SU-DHL-6 (cell line): ENCODE measurements at regions not wholly inside any gene's neighbourhood (a gene's known extent, or its start where the extent isn't known, plus 50 kb on each side); places are given as distances from the start of the nearest gene placed in this dataset.

Experiments
- H2AFZ ChIP-seq: fragments of 200-600 bp; sonication (generic); 2 replicates; pipeline ENCODE4 v1.6.1; 2014; ENCODE audit warnings: low read depth, mild to moderate bottlenecking, moderate library complexity, mixed read lengths, antibody characterized with exemption, low read length; ENCODE audit not compliant: severe bottlenecking
- H3F3A ChIP-seq: fragments of 200-600 bp; shearing (Covaris generic); 2 replicates; pipeline ENCODE4 v1.6.0; 2016; ENCODE audit warnings: antibody characterized with exemption, mild to moderate bottlenecking; ENCODE audit not compliant: insufficient read depth
- H3K27ac ChIP-seq: fragments of 200-600 bp; sonication (generic); 2 replicates; pipeline ENCODE4 v1.5.1; 2016; ENCODE audit warnings: low read depth, mild to moderate bottlenecking, low read length, moderate library complexity, mixed read lengths
- H3K27me3 ChIP-seq: fragments of 200-600 bp; sonication (generic), shearing (Covaris generic); 2 replicates; pipeline ENCODE4 v1.6.0; 2014; ENCODE audit warnings: mild to moderate bottlenecking, low read length
- H3K36me3 ChIP-seq: fragments of 200-600 bp; sonication (generic); 2 replicates; pipeline ENCODE4 v1.6.1; 2014; ENCODE audit warnings: mild to moderate bottlenecking, low read length, mixed read lengths
- H3K4me2 ChIP-seq: fragments of 300-600, 200-600 bp; shearing (Covaris generic), sonication (generic); 2 replicates; pipeline ENCODE4 v1.6.0; 2014; ENCODE audit warnings: low read length, low read depth, mild to moderate bottlenecking; ENCODE audit not compliant: poor library complexity, severe bottlenecking
- H3K4me3 ChIP-seq: fragments of 200-600 bp; sonication (generic); 2 replicates; pipeline ENCODE4 v1.5.1; 2014; ENCODE audit warnings: antibody characterized with exemption, low read length, mild to moderate bottlenecking, mixed read lengths; ENCODE audit not compliant: insufficient read depth, poor library complexity, severe bottlenecking
- H3K79me2 ChIP-seq: fragments of 200-600 bp; sonication (generic); 2 replicates; pipeline ENCODE4 v1.6.1; 2014; ENCODE audit warnings: mild to moderate bottlenecking, low read length, moderate library complexity; ENCODE audit not compliant: insufficient read depth
- H3K9ac ChIP-seq: fragments of 200-600 bp; sonication (generic); 2 replicates; pipeline ENCODE4 v1.7.0; 2014; ENCODE audit warnings: mild to moderate bottlenecking, low read length
- H3K9me2 ChIP-seq: fragments of 200-600 bp; sonication (generic); replicated peaks from 2 replicates; pipeline ENCODE4 v1.6.1; 2014; ENCODE audit warnings: low read length; ENCODE audit not compliant: insufficient read depth
- H3K9me3 ChIP-seq: fragments of 200-600 bp; sonication (generic); 2 replicates; pipeline ENCODE4 v1.6.1; 2014; ENCODE audit warnings: low read length, mixed read lengths; ENCODE audit not compliant: insufficient read depth
- H4K20me1 ChIP-seq: fragments of 200-600 bp; sonication (generic); 2 replicates; pipeline ENCODE4 v1.6.1; 2014; ENCODE audit warnings: low read depth, mild to moderate bottlenecking, antibody characterized with exemption, low read length, moderate library complexity, mixed read lengths
- CTCF ChIP-seq: fragments of 200-600 bp; sonication (generic); IDR thresholded peaks from one replicate; pipeline ENCODE4 v1.5.1; 2017; ENCODE audit warnings: antibody characterized with exemption, mild to moderate bottlenecking, low read length, moderate library complexity; ENCODE audit not compliant: insufficient read depth, poor library complexity, severe bottlenecking
- EZH2phosphoT487 ChIP-seq: fragments of 200-600 bp; sonication (generic), shearing (Covaris generic); conservative IDR thresholded peaks from 2 replicates; pipeline ENCODE4 v1.6.1; 2018; ENCODE audit warnings: mild to moderate bottlenecking, antibody characterized with exemption, low read length, moderate library complexity, mixed read lengths

DNA sequence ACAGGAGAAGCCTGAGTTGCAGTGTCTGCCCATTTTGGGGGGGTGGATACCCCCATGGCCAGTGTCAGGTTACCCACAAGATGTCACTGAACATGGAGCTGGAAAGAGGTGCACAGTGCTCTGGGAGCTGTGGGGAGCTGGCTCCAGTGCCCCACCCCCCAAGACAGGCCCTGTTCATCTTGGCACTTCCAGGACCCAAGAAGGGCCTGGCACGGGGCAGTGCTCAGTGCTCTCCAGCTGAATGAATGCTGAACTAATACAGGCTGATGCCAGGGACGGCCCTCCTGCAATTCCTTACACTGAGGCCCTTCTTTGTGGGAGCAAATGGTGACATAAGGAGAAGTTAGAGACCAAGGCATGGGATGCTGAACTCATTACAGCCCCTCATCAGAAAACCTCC, 163.4 kb upstream of the GLI2 start:
- H3K4me2 ChIP-seq: no peak overlapping the region
- no peak overlapping the region for H2AFZ ChIP-seq
- no peaks in the 10 kb centered on the region for H3K79me2 ChIP-seq
- no peak overlapping the region for H3K4me3 ChIP-seq
- H3K36me3 ChIP-seq: no peaks in the 10 kb centered on the region
- no peaks in the 10 kb centered on the region for H3K27me3 ChIP-seq
- H3K9me3 ChIP-seq: no peaks in the 10 kb centered on the region
- no peaks in the 10 kb centered on the region for H3K9me2 ChIP-seq
- H3K9ac ChIP-seq: no peak overlapping the region
- no peaks in the 10 kb centered on the region for H4K20me1 ChIP-seq
- H3K27ac ChIP-seq: no peak overlapping the region
- H3F3A ChIP-seq: no peaks in the 10 kb centered on the region
- no peak for TF ChIP-seq CTCF
- TF ChIP-seq EZH2phosphoT487: no peak

GRCh38 chr2:120574620-120575019, 161.0 kb upstream of the GLI2 start:
- Histone ChIP-seq H3K27ac (no peak overlapping the region), H3K36me3 (no peaks in the 10 kb centered on the region), H2AFZ (no peak overlapping the region), H3K9ac (no peak overlapping the region), H4K20me1 (no peaks in the 10 kb centered on the region), H3K79me2 (no peaks in the 10 kb centered on the region), H3K9me2 (no peaks in the 10 kb centered on the region), H3F3A (no peaks in the 10 kb centered on the region), H3K27me3 (no peaks in the 10 kb centered on the region), H3K9me3 (no peaks in the 10 kb centered on the region), H3K4me3 (no peak overlapping the region), H3K4me2 (no peak overlapping the region)
- no peak for TF ChIP-seq EZH2phosphoT487

GRCh38 chr2:120575966-120576365, 159.7 kb upstream of the GLI2 start:
- TF ChIP-seq EZH2phosphoT487 (no peak), CTCF (no peak)
- no peak overlapping the region for H3K4me3 ChIP-seq
- H3K9ac ChIP-seq: no peak overlapping the region
- no peaks in the 10 kb centered on the region for H3K9me3 ChIP-seq
- no peaks in the 10 kb centered on the region for H3K36me3 ChIP-seq
- no peaks in the 10 kb centered on the region for H3K27me3 ChIP-seq
- H4K20me1 ChIP-seq: no peaks in the 10 kb centered on the region
- H3K4me2 ChIP-seq: no peak overlapping the region
- no peaks in the 10 kb centered on the region for H3F3A ChIP-seq
- no peak overlapping the region for H3K27ac ChIP-seq
- H3K79me2 ChIP-seq: no peaks in the 10 kb centered on the region
- no peak overlapping the region for H2AFZ ChIP-seq
- H3K9me2 ChIP-seq: no peaks in the 10 kb centered on the region

- Histone ChIP-seq H3K9me2 (no peaks in the 10 kb centered on the region), H3K79me2 (no peaks in the 10 kb centered on the region), H3F3A (no peaks in the 10 kb centered on the region), H3K27ac (no peak overlapping the region), H3K27me3 (no peaks in the 10 kb centered on the region), H3K4me2 (no peak overlapping the region), H3K9me3 (no peaks in the 10 kb centered on the region), H3K36me3 (no peaks in the 10 kb centered on the region), H2AFZ (no peak overlapping the region), H3K9ac (no peak overlapping the region), H4K20me1 (no peaks in the 10 kb centered on the region), H3K4me3 (no peak overlapping the region)
- TF ChIP-seq EZH2phosphoT487 (no peak), CTCF (no peak)
Observed at GRCh38 chr2:120576509-120577474, 158.9 kb upstream of the GLI2 start.
